HEK293T (cell line): ENCODE measurements at regions not wholly inside any gene's neighbourhood (a gene's known extent, or its start where the extent isn't known, plus 50 kb on each side); places are given as distances from the start of the nearest gene placed in this dataset.

Source experiments
- CTCF ChIA-PET: fragments of 350-600 bp; formaldehyde crosslinking; extraction: SDS; loops from one replicate; lab custom pipeline; 2021; ENCODE audit warnings: antibody characterized with exemption, inconsistent platforms; lab: Yijun Ruan, JAX
- POLR2A ChIA-PET: fragments of 350-600 bp; formaldehyde crosslinking; extraction: SDS; loops from one replicate; lab custom pipeline; 2020; ENCODE audit warnings: antibody characterized with exemption, inconsistent platforms; lab: Yijun Ruan, JAX
- DNase-seq: peaks from one replicate; pipeline ENCODE4 v3.0.0; 2012; ENCODE audit warnings: mixed read lengths; ENCODE audit errors: extremely low spot score
- ARNT ChIP-seq: fragments of 450-650 bp; IDR thresholded peaks from 2 replicates; pipeline ENCODE4 v1.6.1; 2017; ENCODE audit warnings: mild to moderate bottlenecking
- BHLHE40 ChIP-seq: fragments of 450-650 bp; IDR thresholded peaks from 2 replicates; pipeline ENCODE4 v1.6.1; 2016; ENCODE audit warnings: mild to moderate bottlenecking, moderate library complexity, borderline replicate concordance
- CTBP1 ChIP-seq: fragments of 450-650 bp; IDR thresholded peaks from 2 replicates; pipeline ENCODE4 v1.6.1; 2016; ENCODE audit warnings: borderline replicate concordance
- ELF4 ChIP-seq: fragments of 450-650 bp; IDR thresholded peaks from 2 replicates; pipeline ENCODE4 v1.6.1; 2017; ENCODE audit warnings: antibody characterized with exemption
- FOXA1 ChIP-seq: fragments of 450-650 bp; IDR thresholded peaks from 2 replicates; pipeline ENCODE4 v1.6.1; 2016; ENCODE audit warnings: mild to moderate bottlenecking
- FOXK2 ChIP-seq: fragments of 450-650 bp; IDR thresholded peaks from 2 replicates; pipeline ENCODE4 v1.6.1; 2016; ENCODE audit warnings: mild to moderate bottlenecking
- FOXM1 ChIP-seq: fragments of 450-650 bp; IDR thresholded peaks from 2 replicates; pipeline ENCODE4 v1.6.1; 2017; ENCODE audit warnings: mild to moderate bottlenecking, borderline replicate concordance
- HDGF ChIP-seq: fragments of 450-650 bp; IDR thresholded peaks from 2 replicates; pipeline ENCODE4 v1.6.1; 2017; ENCODE audit warnings: antibody characterized with exemption, borderline replicate concordance
- L3MBTL2 ChIP-seq: fragments of 450-650 bp; conservative IDR thresholded peaks from 2 replicates; pipeline ENCODE4 v1.6.1; 2016; ENCODE audit warnings: mild to moderate bottlenecking
- LEF1 ChIP-seq: fragments of 450-650 bp; IDR thresholded peaks from 2 replicates; pipeline ENCODE4 v1.6.1; 2017; ENCODE audit warnings: mild to moderate bottlenecking, borderline replicate concordance
- NFRKB ChIP-seq: fragments of 450-650 bp; IDR thresholded peaks from 2 replicates; pipeline ENCODE4 v1.6.1; 2016; ENCODE audit warnings: mild to moderate bottlenecking, moderate library complexity
- SP1 ChIP-seq: fragments of 450-650 bp; IDR thresholded peaks from 2 replicates; pipeline ENCODE4 v1.6.1; 2017
- SUZ12 ChIP-seq: fragments of 450-650 bp; IDR thresholded peaks from 2 replicates; pipeline ENCODE4 v1.6.1; 2016; ENCODE audit warnings: mild to moderate bottlenecking
- TARDBP ChIP-seq: fragments of 450-650 bp; IDR thresholded peaks from 2 replicates; pipeline ENCODE4 v1.6.1; 2016
- ZNF384 ChIP-seq: fragments of 450-650 bp; IDR thresholded peaks from 2 replicates; pipeline ENCODE4 v1.6.1; 2016
- TF ChIP-seq, protein P1 (sequence below): fragments of 450-650 bp; IDR thresholded peaks from 2 replicates; pipeline ENCODE4 v1.6.1; 2016

DNA sequence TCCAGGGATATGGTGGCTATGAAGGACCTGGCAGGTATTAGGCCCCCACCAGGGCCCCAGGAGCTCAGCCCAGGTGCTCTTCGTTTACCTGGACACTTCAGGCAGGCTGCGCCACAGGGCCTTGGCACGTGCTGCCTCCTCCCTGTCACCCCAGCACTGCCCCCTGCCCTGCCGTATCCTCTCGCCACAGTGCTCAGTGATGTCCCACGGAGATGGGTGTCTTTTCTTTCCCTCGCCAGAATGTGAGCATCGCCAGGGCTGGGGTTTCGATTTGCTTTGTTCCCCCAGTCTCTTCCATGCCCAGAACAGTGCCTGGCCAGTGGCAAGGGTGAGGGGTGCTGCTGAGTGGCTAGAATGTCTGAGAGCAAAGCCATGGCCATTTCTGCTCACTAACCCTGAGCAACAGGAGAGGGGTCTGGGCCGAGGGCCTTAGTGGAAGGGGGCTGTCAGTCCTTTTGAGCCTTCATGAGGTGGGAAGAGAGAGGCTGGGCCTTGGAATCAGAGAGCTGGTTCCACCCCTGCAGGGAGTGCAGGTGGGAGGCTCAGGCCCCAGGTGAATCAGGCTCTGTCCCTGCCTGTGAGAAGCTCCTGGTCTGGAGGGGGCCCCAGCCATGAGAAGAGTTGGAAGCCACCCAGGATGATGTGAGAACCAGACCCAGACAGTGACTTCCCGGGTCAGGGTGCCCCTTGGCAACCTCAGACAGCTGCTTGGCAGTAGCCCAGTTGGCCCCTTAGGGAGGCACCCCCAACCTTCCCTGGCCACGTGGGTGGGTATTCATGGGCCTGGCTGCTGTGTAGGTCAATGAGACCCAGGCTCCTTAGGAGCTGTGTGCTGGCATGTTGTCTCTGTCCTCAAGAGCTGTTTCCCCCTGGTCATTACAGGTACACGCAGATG is 129.9 kb upstream of the HS6ST1 start:
- TF ChIP-seq CTBP1 (no peak), BHLHE40 (no peak), L3MBTL2 (no peak), FOXM1 (no peak)
- CTCF ChIA-PET: no interaction called here
- DNase-seq: no peak
- POLR2A ChIA-PET: no interaction called here

GRCh38 chr2:128449226-128450061 is 130.8 kb upstream of the HS6ST1 start:
- POLR2A ChIA-PET: no interaction called here
- TF ChIP-seq TARDBP (no peak), L3MBTL2 (no peak), HDGF (no peak), FOXA1 (no peak), FOXK2 (no peak), CTBP1 (no peak), SUZ12 (no peak), ELF4 (no peak), ARNT (no peak), ZNF384 (no peak), LEF1 (no peak), NFRKB (no peak), SP1 (no peak), BHLHE40 (no peak), FOXM1 (no peak)
- TF ChIP-seq, protein P1, sequence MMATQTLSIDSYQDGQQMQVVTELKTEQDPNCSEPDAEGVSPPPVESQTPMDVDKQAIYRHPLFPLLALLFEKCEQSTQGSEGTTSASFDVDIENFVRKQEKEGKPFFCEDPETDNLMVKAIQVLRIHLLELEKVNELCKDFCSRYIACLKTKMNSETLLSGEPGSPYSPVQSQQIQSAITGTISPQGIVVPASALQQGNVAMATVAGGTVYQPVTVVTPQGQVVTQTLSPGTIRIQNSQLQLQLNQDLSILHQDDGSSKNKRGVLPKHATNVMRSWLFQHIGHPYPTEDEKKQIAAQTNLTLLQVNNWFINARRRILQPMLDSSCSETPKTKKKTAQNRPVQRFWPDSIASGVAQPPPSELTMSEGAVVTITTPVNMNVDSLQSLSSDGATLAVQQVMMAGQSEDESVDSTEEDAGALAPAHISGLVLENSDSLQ: no peak
- CTCF ChIA-PET: no interaction called here
- DNase-seq: no peak

GRCh38 chr2:128450211-128451024 is 131.8 kb upstream of the HS6ST1 start:
- CTCF ChIA-PET: interaction anchor here (0.6 kb wide), 1 partner anchor 9 kb away, joined by 3 read pairs; no protein-coding TSS in a partner anchor
- POLR2A ChIA-PET: no interaction called here
- TF ChIP-seq FOXA1 (no peak), ZNF384 (no peak), HDGF (no peak), NFRKB (no peak), ELF4 (no peak), SP1 (no peak), BHLHE40 (no peak), TARDBP (no peak), CTBP1 (no peak), SUZ12 (no peak), FOXM1 (no peak), L3MBTL2 (no peak), ARNT (no peak), FOXK2 (no peak), LEF1 (no peak)
- TF ChIP-seq, protein P1: no peak

GRCh38 chr2:128451084-128452023 is 132.7 kb upstream of the HS6ST1 start:
- TF ChIP-seq NFRKB: no peak
- no peak for TF ChIP-seq CTBP1
- no peak for TF ChIP-seq LEF1
- no peak for TF ChIP-seq SP1
- TF ChIP-seq L3MBTL2: no peak
- TF ChIP-seq BHLHE40: no peak
- TF ChIP-seq FOXK2: no peak
- no peak for TF ChIP-seq TARDBP
- TF ChIP-seq FOXA1: no peak
- TF ChIP-seq ELF4: no peak
- TF ChIP-seq ARNT: no peak
- no peak for TF ChIP-seq SUZ12
- no peak for TF ChIP-seq HDGF
- no peak for TF ChIP-seq FOXM1
- TF ChIP-seq ZNF384: no peak
- TF ChIP-seq, protein P1: no peak
- ChIA-PET CTCF (no interaction called here), POLR2A (no interaction called here)
- no peak for DNase-seq

More at GRCh38 chr2:128450211-128451024, 131.8 kb upstream of the HS6ST1 start:
- no peak for DNase-seq
